Stimulated activated CD4-positive, alpha-beta T cell treated with anti-CD3 and anti-CD28 coated beads, Interleukin-4, amount 100 ng/mL, for 48 hours (primary cell): ENCODE measurements at regions not wholly inside any gene's neighbourhood (a gene's known extent, or its start where the extent isn't known, plus 50 kb on each side); places are given as distances from the start of the nearest gene placed in this dataset.
"Not testable (repeated sequence)": the region's sequence is repeated elsewhere in the genome, so short reads cannot be mapped to it uniquely, and the experiment has no call there.

Experiments
- DNase-seq, 2 donors: peaks; one replicate each; pipeline ENCODE4 v3.0.0-alpha.2; 2020; ENCODE audit warnings: low read depth in 2 of 2

GRCh38 chr2:82120115-82120514 is 1815.6 kb upstream of the LRRTM1 start:
- DNase-seq = no peak

GRCh38 chr2:82109418-82109817 is 1804.9 kb upstream of the LRRTM1 start:
- no peak for DNase-seq

- no peak for DNase-seq
Observed at GRCh38 chr2:82098617-82099016, 1794.1 kb upstream of the LRRTM1 start.

GRCh38 chr2:82089518-82089917 is 1785.0 kb upstream of the LRRTM1 start:
- DNase-seq = no peak

- DNase-seq = no peak
Observed at GRCh38 chr2:82084679-82085392, 1780.3 kb upstream of the LRRTM1 start.

GRCh38 chr2:82075875-82076274 is 1771.3 kb upstream of the LRRTM1 start:
- DNase-seq = no peak

- DNase-seq = no peak
Observed at GRCh38 chr2:82062463-82062862, 1757.9 kb upstream of the LRRTM1 start.

GRCh38 chr2:82055846-82056245 is 1751.3 kb upstream of the LRRTM1 start:
- no peak for DNase-seq

GRCh38 chr2:82043867-82044266 is 1739.3 kb upstream of the LRRTM1 start:
- DNase-seq = no peak

- DNase-seq = no peak
Observed at GRCh38 chr2:82027921-82028615, 1723.5 kb upstream of the LRRTM1 start.

- no peak for DNase-seq
Observed at GRCh38 chr2:82023710-82024109, 1719.2 kb upstream of the LRRTM1 start.

GRCh38 chr2:82013641-82014040 is 1709.1 kb upstream of the LRRTM1 start:
- DNase-seq = no peak

GRCh38 chr2:82007071-82007664 is 1702.6 kb upstream of the LRRTM1 start:
- no peak for DNase-seq

- not testable (repeated sequence) for DNase-seq
Observed at GRCh38 chr2:82005889-82006288, 1701.3 kb upstream of the LRRTM1 start.

GRCh38 chr2:82001614-82002013 is 1697.1 kb upstream of the LRRTM1 start:
- no peak for DNase-seq

GRCh38 chr2:82000606-82001005 is 1696.1 kb upstream of the LRRTM1 start:
- DNase-seq = no peak

- no peak for DNase-seq
Observed at GRCh38 chr2:81996332-81996731, 1691.8 kb upstream of the LRRTM1 start.

GRCh38 chr2:81991282-81991681 is 1686.7 kb upstream of the LRRTM1 start:
- no peak for DNase-seq

GRCh38 chr2:81987370-81987769 is 1682.8 kb upstream of the LRRTM1 start:
- no peak for DNase-seq

- DNase-seq = no peak
Observed at GRCh38 chr2:81984969-81985637, 1680.6 kb upstream of the LRRTM1 start.

GRCh38 chr2:81981585-81981984 is 1677.0 kb upstream of the LRRTM1 start:
- no peak for DNase-seq

GRCh38 chr2:81979086-81979485 is 1674.5 kb upstream of the LRRTM1 start:
- DNase-seq = no peak

GRCh38 chr2:81976998-81977397 is 1672.4 kb upstream of the LRRTM1 start:
- DNase-seq = no peak
